K562 (cell line): ENCODE measurements at regions not wholly inside any gene's neighbourhood (a gene's known extent, or its start where the extent isn't known, plus 50 kb on each side); places are given as distances from the start of the nearest gene placed in this dataset.

ENCODE experiments used
- BCL6 ChIP-seq: fragments of 250-450 bp; sonication (Bioruptor Pico); IDR thresholded peaks from 2 replicates; pipeline ENCODE4 v1.4.0; 2020
- BRCA1 ChIP-seq, 2 experiments: fragments of 450-650 bp in 1 of 2; sonication (generic) in 1 of 2; formaldehyde crosslinking in 1 of 2; IDR thresholded peaks; 2 replicates each; pipeline versions ENCODE4 v1.5.0 to v1.6.1; 2017 to 2020; ENCODE audit warnings: mild to moderate bottlenecking in 1 of 2, missing genetic modification reagents in 1 of 2
- BRF1 ChIP-seq: IDR thresholded peaks from 3 replicates; pipeline ENCODE4 v1.6.1; 2011; ENCODE audit warnings: borderline replicate concordance, mild to moderate bottlenecking; ENCODE audit not compliant: insufficient read length; ENCODE audit errors: extremely low read depth
- CBX2 ChIP-seq: fragments of 200-600 bp; sonication (generic); IDR thresholded peaks from one replicate; pipeline ENCODE4 v1.6.1; 2012; ENCODE audit warnings: mild to moderate bottlenecking, low read length, inconsistent platforms; ENCODE audit not compliant: insufficient read depth, poor library complexity, severe bottlenecking
- FOS ChIP-seq: IDR thresholded peaks from 3 replicates; pipeline ENCODE4 v1.6.1; 2011; ENCODE audit not compliant: insufficient read length; ENCODE audit errors: extremely low read depth
- FOSL1 ChIP-seq: fragments of 200-800 bp; sonication (Bioruptor generic); conservative IDR thresholded peaks from 2 replicates; pipeline ENCODE4 v1.6.1; 2016; ENCODE audit warnings: missing genetic modification characterization, missing compliant biosample characterization
- HMG20A ChIP-seq: fragments of 450-650 bp; formaldehyde crosslinking; conservative IDR thresholded peaks from 2 replicates; pipeline ENCODE4 v1.4.0; 2020; ENCODE audit warnings: mild to moderate bottlenecking, mixed read lengths
- PRPF4 ChIP-seq: fragments of 200-400 bp; formaldehyde crosslinking; IDR thresholded peaks from one replicate; pipeline ENCODE4 v1.6.1; 2017; ENCODE audit warnings: low read length, low read depth, mild to moderate bottlenecking; ENCODE audit not compliant: insufficient read depth, poor library complexity, severe bottlenecking
- SMARCA5 ChIP-seq: fragments of 450-650 bp; IDR thresholded peaks from 2 replicates; pipeline ENCODE4 v1.6.1; 2016
- TF ChIP-seq, protein P1 (sequence below): fragments of 250-450 bp; sonication (Bioruptor Pico); IDR thresholded peaks from 2 replicates; pipeline ENCODE4 v1.8.0; 2022; ENCODE audit warnings: inconsistent platforms
- TF ChIP-seq, protein P2 (sequence below): fragments of 250-450 bp; sonication (Bioruptor Pico); IDR thresholded peaks from 2 replicates; pipeline ENCODE4 v1.8.0; 2022; ENCODE audit warnings: inconsistent platforms, mild to moderate bottlenecking, moderate library complexity, borderline replicate concordance
- TF ChIP-seq, protein P3 (sequence below), 2 experiments: fragments of 150-350 bp in 1 of 2; IDR thresholded peaks; 2 replicates each; pipeline ENCODE4 v1.6.1; 2012 to 2016; ENCODE audit warnings: low read depth in 2 of 2, low read length in 2 of 2, mild to moderate bottlenecking in 1 of 2, moderate library complexity in 1 of 2
- TF ChIP-seq, protein P4 (sequence below): sonication (generic); formaldehyde crosslinking; IDR thresholded peaks from 2 replicates; pipeline ENCODE4 v1.8.0; 2022; ENCODE audit warnings: mild to moderate bottlenecking, low read depth, missing genetic modification reagents
- TF ChIP-seq, protein P5 (sequence below): fragments of 150-350 bp; IDR thresholded peaks from 2 replicates; pipeline ENCODE4 v1.6.1; 2014; ENCODE audit warnings: low read depth, mild to moderate bottlenecking, low read length, borderline replicate concordance

DNA sequence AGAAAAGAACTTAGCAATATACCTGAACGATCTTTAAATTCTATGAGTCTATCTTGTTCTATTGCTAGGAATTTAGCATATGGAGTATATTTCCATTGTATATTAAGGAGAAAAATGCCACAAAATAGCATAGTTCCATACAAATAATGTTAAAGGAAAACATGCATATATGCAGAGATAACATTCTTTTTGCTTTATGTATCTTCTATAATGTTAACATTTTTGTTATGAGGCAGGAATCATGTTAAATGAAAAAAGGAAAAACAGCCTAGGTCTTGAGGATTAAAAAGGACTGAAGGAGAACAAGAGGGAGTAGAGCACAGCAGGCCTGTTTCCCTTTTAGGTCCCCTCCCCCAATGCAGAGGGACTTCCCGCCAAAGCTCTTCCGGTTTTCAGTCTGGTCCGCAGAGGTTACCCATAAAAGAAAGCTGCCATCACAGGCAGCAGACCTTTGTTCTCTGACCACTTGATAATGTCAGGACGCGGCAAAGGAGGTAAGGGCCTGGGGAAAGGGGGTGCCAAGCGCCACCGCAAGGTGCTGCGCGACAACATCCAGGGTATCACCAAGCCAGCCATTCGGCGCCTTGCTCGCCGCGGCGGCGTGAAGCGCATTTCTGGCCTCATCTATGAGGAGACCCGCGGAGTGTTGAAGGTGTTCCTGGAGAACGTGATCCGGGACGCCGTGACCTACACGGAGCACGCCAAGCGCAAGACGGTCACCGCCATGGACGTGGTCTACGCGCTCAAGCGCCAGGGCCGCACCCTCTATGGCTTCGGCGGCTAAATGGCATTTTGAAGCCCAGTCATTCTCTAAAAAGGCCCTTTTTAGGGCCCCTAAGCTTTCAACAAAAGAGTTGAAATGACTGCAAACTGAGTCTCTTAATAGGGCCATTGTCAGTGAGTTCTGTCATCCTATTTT, 108.4 kb upstream of the PRSS16 start (continued):
- TF ChIP-seq PRPF4: peak; percentile 86
- TF ChIP-seq, protein P1, sequence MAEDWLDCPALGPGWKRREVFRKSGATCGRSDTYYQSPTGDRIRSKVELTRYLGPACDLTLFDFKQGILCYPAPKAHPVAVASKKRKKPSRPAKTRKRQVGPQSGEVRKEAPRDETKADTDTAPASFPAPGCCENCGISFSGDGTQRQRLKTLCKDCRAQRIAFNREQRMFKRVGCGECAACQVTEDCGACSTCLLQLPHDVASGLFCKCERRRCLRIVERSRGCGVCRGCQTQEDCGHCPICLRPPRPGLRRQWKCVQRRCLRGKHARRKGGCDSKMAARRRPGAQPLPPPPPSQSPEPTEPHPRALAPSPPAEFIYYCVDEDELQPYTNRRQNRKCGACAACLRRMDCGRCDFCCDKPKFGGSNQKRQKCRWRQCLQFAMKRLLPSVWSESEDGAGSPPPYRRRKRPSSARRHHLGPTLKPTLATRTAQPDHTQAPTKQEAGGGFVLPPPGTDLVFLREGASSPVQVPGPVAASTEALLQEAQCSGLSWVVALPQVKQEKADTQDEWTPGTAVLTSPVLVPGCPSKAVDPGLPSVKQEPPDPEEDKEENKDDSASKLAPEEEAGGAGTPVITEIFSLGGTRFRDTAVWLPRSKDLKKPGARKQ (CRISPR knock-in tag): no peak
- TF ChIP-seq CBX2: no peak
- TF ChIP-seq, protein P2, sequence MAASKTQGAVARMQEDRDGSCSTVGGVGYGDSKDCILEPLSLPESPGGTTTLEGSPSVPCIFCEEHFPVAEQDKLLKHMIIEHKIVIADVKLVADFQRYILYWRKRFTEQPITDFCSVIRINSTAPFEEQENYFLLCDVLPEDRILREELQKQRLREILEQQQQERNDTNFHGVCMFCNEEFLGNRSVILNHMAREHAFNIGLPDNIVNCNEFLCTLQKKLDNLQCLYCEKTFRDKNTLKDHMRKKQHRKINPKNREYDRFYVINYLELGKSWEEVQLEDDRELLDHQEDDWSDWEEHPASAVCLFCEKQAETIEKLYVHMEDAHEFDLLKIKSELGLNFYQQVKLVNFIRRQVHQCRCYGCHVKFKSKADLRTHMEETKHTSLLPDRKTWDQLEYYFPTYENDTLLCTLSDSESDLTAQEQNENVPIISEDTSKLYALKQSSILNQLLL: no peak
- no peak for TF ChIP-seq BCL6 (CRISPR knock-in tag)
- no peak for TF ChIP-seq FOS
- TF ChIP-seq FOSL1 (tag): no peak; the same call in 1 of the 2 replicates
- TF ChIP-seq BRCA1 (IDR thresholded peaks at IDR 0.05): no peak
- TF ChIP-seq BRCA1 (CRISPR knock-in tag; IDR thresholded peaks at IDR 0.05): peak; percentile 95; the same call in 1 of the 2 replicates
- TF ChIP-seq, protein P3, sequence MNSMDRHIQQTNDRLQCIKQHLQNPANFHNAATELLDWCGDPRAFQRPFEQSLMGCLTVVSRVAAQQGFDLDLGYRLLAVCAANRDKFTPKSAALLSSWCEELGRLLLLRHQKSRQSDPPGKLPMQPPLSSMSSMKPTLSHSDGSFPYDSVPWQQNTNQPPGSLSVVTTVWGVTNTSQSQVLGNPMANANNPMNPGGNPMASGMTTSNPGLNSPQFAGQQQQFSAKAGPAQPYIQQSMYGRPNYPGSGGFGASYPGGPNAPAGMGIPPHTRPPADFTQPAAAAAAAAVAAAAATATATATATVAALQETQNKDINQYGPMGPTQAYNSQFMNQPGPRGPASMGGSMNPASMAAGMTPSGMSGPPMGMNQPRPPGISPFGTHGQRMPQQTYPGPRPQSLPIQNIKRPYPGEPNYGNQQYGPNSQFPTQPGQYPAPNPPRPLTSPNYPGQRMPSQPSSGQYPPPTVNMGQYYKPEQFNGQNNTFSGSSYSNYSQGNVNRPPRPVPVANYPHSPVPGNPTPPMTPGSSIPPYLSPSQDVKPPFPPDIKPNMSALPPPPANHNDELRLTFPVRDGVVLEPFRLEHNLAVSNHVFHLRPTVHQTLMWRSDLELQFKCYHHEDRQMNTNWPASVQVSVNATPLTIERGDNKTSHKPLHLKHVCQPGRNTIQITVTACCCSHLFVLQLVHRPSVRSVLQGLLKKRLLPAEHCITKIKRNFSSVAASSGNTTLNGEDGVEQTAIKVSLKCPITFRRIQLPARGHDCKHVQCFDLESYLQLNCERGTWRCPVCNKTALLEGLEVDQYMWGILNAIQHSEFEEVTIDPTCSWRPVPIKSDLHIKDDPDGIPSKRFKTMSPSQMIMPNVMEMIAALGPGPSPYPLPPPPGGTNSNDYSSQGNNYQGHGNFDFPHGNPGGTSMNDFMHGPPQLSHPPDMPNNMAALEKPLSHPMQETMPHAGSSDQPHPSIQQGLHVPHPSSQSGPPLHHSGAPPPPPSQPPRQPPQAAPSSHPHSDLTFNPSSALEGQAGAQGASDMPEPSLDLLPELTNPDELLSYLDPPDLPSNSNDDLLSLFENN (IDR thresholded peaks at IDR 0.05; ENCODE audit: low read depth in 2 of 2, low read length in 2 of 2): peak in 1 of 2 experiments; percentile 71; a peak in 1 of 4 replicates
- TF ChIP-seq SMARCA5: no peak
- TF ChIP-seq, protein P4, sequence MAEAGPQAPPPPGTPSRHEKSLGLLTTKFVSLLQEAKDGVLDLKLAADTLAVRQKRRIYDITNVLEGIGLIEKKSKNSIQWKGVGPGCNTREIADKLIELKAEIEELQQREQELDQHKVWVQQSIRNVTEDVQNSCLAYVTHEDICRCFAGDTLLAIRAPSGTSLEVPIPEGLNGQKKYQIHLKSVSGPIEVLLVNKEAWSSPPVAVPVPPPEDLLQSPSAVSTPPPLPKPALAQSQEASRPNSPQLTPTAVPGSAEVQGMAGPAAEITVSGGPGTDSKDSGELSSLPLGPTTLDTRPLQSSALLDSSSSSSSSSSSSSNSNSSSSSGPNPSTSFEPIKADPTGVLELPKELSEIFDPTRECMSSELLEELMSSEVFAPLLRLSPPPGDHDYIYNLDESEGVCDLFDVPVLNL (CRISPR knock-in tag): peak; percentile 87; the same call in 1 of the 2 replicates
- TF ChIP-seq, protein P5, sequence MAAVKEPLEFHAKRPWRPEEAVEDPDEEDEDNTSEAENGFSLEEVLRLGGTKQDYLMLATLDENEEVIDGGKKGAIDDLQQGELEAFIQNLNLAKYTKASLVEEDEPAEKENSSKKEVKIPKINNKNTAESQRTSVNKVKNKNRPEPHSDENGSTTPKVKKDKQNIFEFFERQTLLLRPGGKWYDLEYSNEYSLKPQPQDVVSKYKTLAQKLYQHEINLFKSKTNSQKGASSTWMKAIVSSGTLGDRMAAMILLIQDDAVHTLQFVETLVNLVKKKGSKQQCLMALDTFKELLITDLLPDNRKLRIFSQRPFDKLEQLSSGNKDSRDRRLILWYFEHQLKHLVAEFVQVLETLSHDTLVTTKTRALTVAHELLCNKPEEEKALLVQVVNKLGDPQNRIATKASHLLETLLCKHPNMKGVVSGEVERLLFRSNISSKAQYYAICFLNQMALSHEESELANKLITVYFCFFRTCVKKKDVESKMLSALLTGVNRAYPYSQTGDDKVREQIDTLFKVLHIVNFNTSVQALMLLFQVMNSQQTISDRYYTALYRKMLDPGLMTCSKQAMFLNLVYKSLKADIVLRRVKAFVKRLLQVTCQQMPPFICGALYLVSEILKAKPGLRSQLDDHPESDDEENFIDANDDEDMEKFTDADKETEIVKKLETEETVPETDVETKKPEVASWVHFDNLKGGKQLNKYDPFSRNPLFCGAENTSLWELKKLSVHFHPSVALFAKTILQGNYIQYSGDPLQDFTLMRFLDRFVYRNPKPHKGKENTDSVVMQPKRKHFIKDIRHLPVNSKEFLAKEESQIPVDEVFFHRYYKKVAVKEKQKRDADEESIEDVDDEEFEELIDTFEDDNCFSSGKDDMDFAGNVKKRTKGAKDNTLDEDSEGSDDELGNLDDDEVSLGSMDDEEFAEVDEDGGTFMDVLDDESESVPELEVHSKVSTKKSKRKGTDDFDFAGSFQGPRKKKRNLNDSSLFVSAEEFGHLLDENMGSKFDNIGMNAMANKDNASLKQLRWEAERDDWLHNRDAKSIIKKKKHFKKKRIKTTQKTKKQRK: no peak
- TF ChIP-seq BRF1: no peak
- no peak for TF ChIP-seq HMG20A (CRISPR knock-in tag)
